HG02943 (cell line): ENCODE measurements at regions not wholly inside any gene's neighbourhood (a gene's known extent, or its start where the extent isn't known, plus 50 kb on each side); places are given as distances from the start of the nearest gene placed in this dataset.

Source experiments
- ATAC-seq: cut with Tn5 transposase; IDR thresholded peaks from one replicate; pipeline ENCODE4 v1.9.1; 2021; ENCODE audit warnings: mild to moderate bottlenecking, low read depth, moderate library complexity; ENCODE audit not compliant: unreplicated experiment

GRCh38 chr18:55840601-55841170, 252.7 kb upstream of the TCF4 start:
- no peak for ATAC-seq

- no peak for ATAC-seq
Observed at GRCh38 chr18:55839343-55839742, 251.4 kb upstream of the TCF4 start.

- ATAC-seq, result no peak
Observed at GRCh38 chr18:55838841-55839240, 250.8 kb upstream of the TCF4 start.

GRCh38 chr18:55838319-55838718, 250.3 kb upstream of the TCF4 start:
- no peak for ATAC-seq

- ATAC-seq, result no peak
Observed at GRCh38 chr18:55833543-55833942, 245.6 kb upstream of the TCF4 start.

- ATAC-seq, result no peak
Observed at GRCh38 chr18:55830544-55830943, 242.6 kb upstream of the TCF4 start.

- ATAC-seq, result no peak
Observed at GRCh38 chr18:55821219-55821618, 233.2 kb upstream of the TCF4 start.

GRCh38 chr18:55819448-55819847, 231.5 kb upstream of the TCF4 start:
- ATAC-seq, result no peak

- no peak for ATAC-seq
Observed at GRCh38 chr18:55818284-55818683, 230.3 kb upstream of the TCF4 start.

GRCh38 chr18:55811925-55812324, 223.9 kb upstream of the TCF4 start:
- no peak for ATAC-seq

- ATAC-seq, result no peak
Observed at GRCh38 chr18:55805666-55806065, 217.7 kb upstream of the TCF4 start.

GRCh38 chr18:55795101-55795669, 207.2 kb upstream of the TCF4 start:
- no peak for ATAC-seq

GRCh38 chr18:55794288-55795052, 206.5 kb upstream of the TCF4 start:
- ATAC-seq, result no peak

- no peak for ATAC-seq
Observed at GRCh38 chr18:55790296-55790695, 202.3 kb upstream of the TCF4 start.

- ATAC-seq, result no peak
Observed at GRCh38 chr18:55787536-55788073, 199.6 kb upstream of the TCF4 start.

GRCh38 chr18:55786651-55787272, 198.8 kb upstream of the TCF4 start:
- ATAC-seq, result no peak

- ATAC-seq, result no peak
Observed at GRCh38 chr18:55783921-55784320, 195.9 kb upstream of the TCF4 start.

- ATAC-seq, result no peak
Observed at GRCh38 chr18:55781481-55781957, 193.5 kb upstream of the TCF4 start.

GRCh38 chr18:55780586-55781071, 192.6 kb upstream of the TCF4 start:
- no peak for ATAC-seq

- ATAC-seq, result no peak
Observed at GRCh38 chr18:55779691-55780585, 191.9 kb upstream of the TCF4 start.
